Parathyroid adenoma (tissue), 2 donors: ENCODE measurements at regions not wholly inside any gene's neighbourhood (a gene's known extent, or its start where the extent isn't known, plus 50 kb on each side); places are given as distances from the start of the nearest gene placed in this dataset.

Source experiments
- H2AFZ ChIP-seq: fragments of 300-600 bp; sonication (generic); one replicate; pipeline ENCODE4 v1.7.0; 2017; ENCODE audit warnings: antibody characterized with exemption, mild to moderate bottlenecking
- H3K27ac ChIP-seq: fragments of 300-600 bp; sonication (generic); one replicate; pipeline ENCODE4 v1.7.0; 2017
- H3K27me3 ChIP-seq: fragments of 300-600 bp; sonication (generic); one replicate; pipeline ENCODE4 v1.7.0; 2017; ENCODE audit warnings: low read length; ENCODE audit not compliant: control insufficient read depth, insufficient read depth
- H3K36me3 ChIP-seq: fragments of 300-600 bp; sonication (generic); one replicate; pipeline ENCODE4 v1.7.0; 2017; ENCODE audit warnings: low read length; ENCODE audit not compliant: control insufficient read depth, insufficient read depth
- H3K4me1 ChIP-seq: fragments of 300-600 bp; sonication (generic); one replicate; pipeline ENCODE4 v1.7.0; 2017; ENCODE audit warnings: control low read depth
- H3K4me2 ChIP-seq: fragments of 300-600 bp; sonication (generic); one replicate; pipeline ENCODE4 v1.7.0; 2017; ENCODE audit warnings: low read length
- H3K4me3 ChIP-seq: fragments of 300-600 bp; sonication (generic); one replicate; pipeline ENCODE4 v1.7.0; 2017; ENCODE audit warnings: low read depth, low read length
- H3K79me2 ChIP-seq: fragments of 300-600 bp; sonication (generic); one replicate; pipeline ENCODE4 v1.7.0; 2017; ENCODE audit warnings: control low read depth
- H3K9ac ChIP-seq: fragments of 300-600 bp; sonication (generic); one replicate; pipeline ENCODE4 v1.7.0; 2017; ENCODE audit warnings: mild to moderate bottlenecking
- H3K9me3 ChIP-seq: fragments of 300-600 bp; sonication (generic); one replicate; pipeline ENCODE4 v1.7.0; 2017; ENCODE audit warnings: low read length; ENCODE audit not compliant: control insufficient read depth
- CTCF ChIP-seq: fragments of 300-600 bp; sonication (generic); IDR thresholded peaks from one replicate; pipeline ENCODE4 v1.7.0; 2017; ENCODE audit warnings: antibody characterized with exemption, mild to moderate bottlenecking
- donor health status: primary hyperparathyroidism.

GRCh38 chr5:158545949-158546530, 553.7 kb downstream of the EBF1 start:
- Histone ChIP-seq H3K9me3 (no peaks in the 10 kb centered on the region), H3K9ac (no peak overlapping the region), H3K36me3 (no peaks in the 10 kb centered on the region), H3K27me3 (no peaks in the 10 kb centered on the region), H3K4me3 (no peak overlapping the region), H2AFZ (no peak overlapping the region), H3K4me2 (no peak overlapping the region), H3K4me1 (no peaks in the 10 kb centered on the region), H3K27ac (no peak overlapping the region), H3K79me2 (no peaks in the 10 kb centered on the region)
- TF ChIP-seq CTCF: no peak

- no peaks in the 10 kb centered on the region for H3K36me3 ChIP-seq
- H3K27me3 ChIP-seq: no peaks in the 10 kb centered on the region
- no peak overlapping the region for H3K4me3 ChIP-seq
- H3K4me1 ChIP-seq: no peaks in the 10 kb centered on the region
- no peak overlapping the region for H3K27ac ChIP-seq
- H2AFZ ChIP-seq: no peak overlapping the region
- no peak overlapping the region for H3K4me2 ChIP-seq
- TF ChIP-seq CTCF: no peak
- no peak overlapping the region for H3K9ac ChIP-seq
- H3K79me2 ChIP-seq: no peaks in the 10 kb centered on the region
- no peaks in the 10 kb centered on the region for H3K9me3 ChIP-seq
Measured at GRCh38 chr5:158544388-158545339, 555.1 kb downstream of the EBF1 start.

GRCh38 chr5:158543539-158544387, 556.0 kb downstream of the EBF1 start:
- Histone ChIP-seq H2AFZ (no peak overlapping the region), H3K4me3 (no peak overlapping the region), H3K79me2 (no peaks in the 10 kb centered on the region), H3K27ac (no peak overlapping the region), H3K36me3 (no peaks in the 10 kb centered on the region), H3K9me3 (no peaks in the 10 kb centered on the region), H3K9ac (no peak overlapping the region), H3K4me1 (no peaks in the 10 kb centered on the region), H3K27me3 (no peaks in the 10 kb centered on the region), H3K4me2 (no peak overlapping the region)
- TF ChIP-seq CTCF: no peak

GRCh38 chr5:158541536-158542297, 558.0 kb downstream of the EBF1 start:
- Histone ChIP-seq H3K9ac (no peak overlapping the region), H3K27me3 (no peaks in the 10 kb centered on the region), H2AFZ (no peak overlapping the region), H3K4me3 (no peak overlapping the region), H3K36me3 (no peaks in the 10 kb centered on the region), H3K4me2 (no peak overlapping the region), H3K79me2 (no peaks in the 10 kb centered on the region), H3K4me1 (no peaks in the 10 kb centered on the region), H3K27ac (no peak overlapping the region), H3K9me3 (no peaks in the 10 kb centered on the region)
- no peak for TF ChIP-seq CTCF
